ENCODE measurements at regions not wholly inside any gene's neighbourhood (a gene's known extent, or its start where the extent isn't known, plus 50 kb on each side); places are given as distances from the start of the nearest gene placed in this dataset.

DNA sequence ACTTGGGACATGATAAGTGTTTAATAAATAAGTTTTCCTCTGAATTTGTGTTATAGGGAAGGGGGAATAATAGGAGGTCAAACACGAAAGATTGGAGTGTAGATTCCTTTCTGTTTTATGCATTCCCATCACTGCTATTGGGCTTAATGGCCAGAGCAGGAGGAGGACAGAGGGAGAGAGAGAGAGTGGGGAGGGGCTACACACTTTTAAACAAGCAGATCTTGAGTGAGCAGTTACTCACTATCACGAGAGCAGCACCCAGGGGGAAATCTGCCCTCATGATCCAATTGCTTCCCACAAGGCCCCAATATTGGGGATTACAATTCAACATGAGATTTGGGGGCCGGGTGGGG, 505.0 kb downstream of the GRIN2A start:
- TF ChIP-seq, protein P1, sequence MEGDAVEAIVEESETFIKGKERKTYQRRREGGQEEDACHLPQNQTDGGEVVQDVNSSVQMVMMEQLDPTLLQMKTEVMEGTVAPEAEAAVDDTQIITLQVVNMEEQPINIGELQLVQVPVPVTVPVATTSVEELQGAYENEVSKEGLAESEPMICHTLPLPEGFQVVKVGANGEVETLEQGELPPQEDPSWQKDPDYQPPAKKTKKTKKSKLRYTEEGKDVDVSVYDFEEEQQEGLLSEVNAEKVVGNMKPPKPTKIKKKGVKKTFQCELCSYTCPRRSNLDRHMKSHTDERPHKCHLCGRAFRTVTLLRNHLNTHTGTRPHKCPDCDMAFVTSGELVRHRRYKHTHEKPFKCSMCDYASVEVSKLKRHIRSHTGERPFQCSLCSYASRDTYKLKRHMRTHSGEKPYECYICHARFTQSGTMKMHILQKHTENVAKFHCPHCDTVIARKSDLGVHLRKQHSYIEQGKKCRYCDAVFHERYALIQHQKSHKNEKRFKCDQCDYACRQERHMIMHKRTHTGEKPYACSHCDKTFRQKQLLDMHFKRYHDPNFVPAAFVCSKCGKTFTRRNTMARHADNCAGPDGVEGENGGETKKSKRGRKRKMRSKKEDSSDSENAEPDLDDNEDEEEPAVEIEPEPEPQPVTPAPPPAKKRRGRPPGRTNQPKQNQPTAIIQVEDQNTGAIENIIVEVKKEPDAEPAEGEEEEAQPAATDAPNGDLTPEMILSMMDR (IDR thresholded peaks at IDR 0.05; ENCODE audit: low read depth, low read length) = no peak
- TF ChIP-seq, protein P2, sequence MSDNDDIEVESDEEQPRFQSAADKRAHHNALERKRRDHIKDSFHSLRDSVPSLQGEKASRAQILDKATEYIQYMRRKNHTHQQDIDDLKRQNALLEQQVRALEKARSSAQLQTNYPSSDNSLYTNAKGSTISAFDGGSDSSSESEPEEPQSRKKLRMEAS (IDR thresholded peaks at IDR 0.05; ENCODE audit: low read depth, low read length) = no peak
- no peak for TF ChIP-seq MYC (IDR thresholded peaks at IDR 0.05; ENCODE audit: low read depth, low read length)
- no peak for TF ChIP-seq POLR2A (IDR thresholded peaks at IDR 0.05; ENCODE audit: extremely low read depth, insufficient read length)
- no peak overlapping the region for H3K4me3 ChIP-seq (ENCODE audit: low read depth, low read length)

DNA sequence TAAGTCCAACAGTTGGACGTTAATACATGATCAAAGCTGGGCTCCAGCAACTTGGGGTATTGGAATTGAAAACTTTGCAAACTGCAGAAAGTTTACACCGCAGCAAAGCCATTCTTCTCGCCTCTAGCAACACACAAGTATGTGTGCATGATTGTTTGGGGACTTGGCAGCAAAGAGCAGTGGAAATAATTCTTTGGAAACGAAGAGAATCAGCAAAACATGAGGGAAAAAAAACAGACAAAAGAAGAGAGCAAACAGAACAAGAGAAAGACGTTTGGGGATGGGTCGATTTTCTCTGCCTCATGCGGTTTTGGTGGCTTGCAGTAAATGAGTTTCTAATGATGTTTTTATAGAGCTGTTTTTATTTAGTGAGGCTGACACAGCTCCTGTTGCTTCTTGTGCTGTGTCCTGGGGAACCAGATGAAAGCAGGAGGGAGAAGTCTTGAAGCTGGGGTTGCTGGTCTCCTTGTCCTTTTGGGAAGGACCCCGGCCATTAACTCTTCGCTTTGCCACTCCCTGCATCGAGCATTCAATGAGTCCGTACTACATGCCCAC, 502.9 kb downstream of the GRIN2A start:
- no peak overlapping the region for H3K4me3 ChIP-seq (ENCODE audit: low read depth, low read length)
- no peak for DNase-seq (ENCODE audit: low read depth)
- TF ChIP-seq, protein P2 (IDR thresholded peaks at IDR 0.05; ENCODE audit: low read depth, low read length) = no peak
- TF ChIP-seq MYC (IDR thresholded peaks at IDR 0.05; ENCODE audit: low read depth, low read length) (no peak), POLR2A (IDR thresholded peaks at IDR 0.05; ENCODE audit: extremely low read depth, insufficient read length) (no peak)
- TF ChIP-seq, protein P1 (IDR thresholded peaks at IDR 0.05; ENCODE audit: low read depth, low read length) = no peak

More for the DNA sequence above, 505.0 kb downstream of the GRIN2A start:
- DNase-seq (ENCODE audit: low read depth) = no peak

DNA sequence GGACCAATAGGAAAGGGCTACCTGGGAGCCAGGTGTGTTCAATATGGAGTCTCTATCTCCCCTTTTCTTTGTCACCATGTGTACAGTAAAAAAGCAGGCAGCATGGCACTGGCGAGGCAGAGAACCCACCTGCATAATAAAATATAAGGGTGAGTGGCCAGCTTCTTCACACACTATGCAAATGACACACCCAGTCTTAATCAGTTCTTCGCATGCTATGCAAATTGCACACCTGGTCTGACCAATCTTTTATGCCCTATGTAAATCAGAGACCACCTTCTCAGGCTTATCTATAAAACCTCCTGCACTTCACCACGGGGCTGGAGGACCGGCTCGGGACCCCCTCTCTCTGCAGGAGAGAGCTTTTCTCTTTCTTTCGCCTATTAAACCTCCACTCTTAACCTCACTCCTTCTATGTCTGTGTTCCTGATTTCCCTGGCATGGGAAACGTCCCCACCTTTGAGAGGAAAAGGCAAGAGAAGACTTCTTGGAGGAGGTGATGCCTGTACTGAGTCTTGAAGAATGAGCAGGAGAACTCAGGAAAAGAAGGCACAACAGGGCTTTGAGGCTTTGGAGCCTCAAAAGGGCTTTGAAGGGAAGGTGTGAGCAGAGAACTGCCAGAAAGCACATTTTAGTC, 502.1 kb downstream of the GRIN2A start:
- DNase-seq (ENCODE audit: low read depth) = no peak
- TF ChIP-seq POLR2A (IDR thresholded peaks at IDR 0.05; ENCODE audit: extremely low read depth, insufficient read length) (no peak), MYC (IDR thresholded peaks at IDR 0.05; ENCODE audit: low read depth, low read length) (no peak)
- TF ChIP-seq, protein P1 (IDR thresholded peaks at IDR 0.05; ENCODE audit: low read depth, low read length) = no peak
- TF ChIP-seq, protein P2 (IDR thresholded peaks at IDR 0.05; ENCODE audit: low read depth, low read length) = no peak
- H3K4me3 ChIP-seq (ENCODE audit: low read depth, low read length) = no peak overlapping the region

DNA sequence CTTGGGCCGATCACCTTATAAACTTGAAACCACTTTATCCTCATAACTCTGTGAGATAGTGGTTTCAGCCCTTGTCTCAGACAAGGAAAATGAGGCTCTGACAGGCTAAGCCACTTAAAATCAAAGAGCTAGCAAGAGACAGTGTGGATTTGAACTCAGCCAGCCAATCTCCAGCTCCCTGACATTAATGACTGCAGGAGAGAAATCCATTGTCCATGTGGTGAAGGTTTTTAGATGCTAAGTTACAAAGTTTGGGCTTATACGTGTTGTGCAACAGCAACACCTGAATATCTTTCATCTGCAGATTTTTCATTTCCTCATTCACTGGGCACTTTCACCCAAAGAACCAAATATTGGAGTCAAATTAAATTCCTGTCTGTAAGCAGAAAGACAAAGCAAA, 501.3 kb downstream of the GRIN2A start:
- TF ChIP-seq, protein P2 (IDR thresholded peaks at IDR 0.05; ENCODE audit: low read depth, low read length) = no peak
- no peak for TF ChIP-seq MYC (IDR thresholded peaks at IDR 0.05; ENCODE audit: low read depth, low read length)
- TF ChIP-seq, protein P1 (IDR thresholded peaks at IDR 0.05; ENCODE audit: low read depth, low read length) = no peak
- H3K4me3 ChIP-seq (ENCODE audit: low read depth, low read length) = no peak overlapping the region
- no peak for DNase-seq (ENCODE audit: low read depth)

DNA sequence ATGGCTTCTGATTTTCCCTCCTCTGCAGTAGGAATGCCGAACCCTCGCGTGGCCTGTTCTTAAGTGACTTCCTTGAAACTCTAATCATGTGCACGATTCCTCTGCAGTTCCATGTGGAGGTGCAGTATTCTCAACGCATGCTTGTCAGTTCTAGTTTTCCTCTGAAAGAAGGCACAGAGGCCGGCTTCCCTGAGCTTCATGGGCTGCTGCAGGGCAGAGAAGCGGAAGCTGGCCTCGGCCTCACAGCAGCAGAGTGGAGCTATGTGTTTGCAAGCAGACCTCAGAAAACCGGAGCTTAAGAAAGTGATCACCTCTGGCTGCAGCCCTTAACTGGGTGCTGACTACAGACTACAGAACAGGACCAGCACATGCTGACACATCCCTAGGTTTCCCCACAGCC, 500.7 kb downstream of the GRIN2A start:
- TF ChIP-seq POLR2A (IDR thresholded peaks at IDR 0.05; ENCODE audit: extremely low read depth, insufficient read length) (no peak), MYC (IDR thresholded peaks at IDR 0.05; ENCODE audit: low read depth, low read length) (no peak)
- TF ChIP-seq, protein P1 (IDR thresholded peaks at IDR 0.05; ENCODE audit: low read depth, low read length) = no peak
- H3K4me3 ChIP-seq (ENCODE audit: low read depth, low read length) = no peak overlapping the region
- DNase-seq (ENCODE audit: low read depth) = no peak

Measured in NB4 (cell line).